ENCODE measurements at regions not wholly inside any gene's neighbourhood (a gene's known extent, or its start where the extent isn't known, plus 50 kb on each side); places are given as distances from the start of the nearest gene placed in this dataset.

GRCh38 chr4:10973686-10974085 lies 289.1 kb upstream of the CLNK start:
- TF ChIP-seq FOXM1 (IDR thresholded peaks at IDR 0.05; ENCODE audit: borderline replicate concordance) (no peak), BHLHE40 (IDR thresholded peaks at IDR 0.05; ENCODE audit: borderline replicate concordance) (no peak), NFRKB (IDR thresholded peaks at IDR 0.05) (no peak), TARDBP (IDR thresholded peaks at IDR 0.05) (no peak), PKNOX1 (IDR thresholded peaks at IDR 0.05) (no peak), SUZ12 (IDR thresholded peaks at IDR 0.05) (no peak)

Data from HEK293T (cell line).